NCI-H1417 (cell line): ENCODE measurements at regions not wholly inside any gene's neighbourhood (a gene's known extent, or its start where the extent isn't known, plus 50 kb on each side); places are given as distances from the start of the nearest gene placed in this dataset.
"Not testable (repeated sequence)": the region's sequence is repeated elsewhere in the genome, so short reads cannot be mapped to it uniquely, and the experiment has no call there.

ENCODE experiments used
- DNase-seq, 3 experiments: peaks; one replicate each; lab custom pipeline; 2025; lab: John Stamatoyannopoulos, UW

GRCh38 chr2:10183146-10183675, 60.7 kb downstream of the RRM2 start:
- DNase-seq: no peak

GRCh38 chr2:10184421-10184820, 61.9 kb downstream of the RRM2 start:
- no peak for DNase-seq

DNA sequence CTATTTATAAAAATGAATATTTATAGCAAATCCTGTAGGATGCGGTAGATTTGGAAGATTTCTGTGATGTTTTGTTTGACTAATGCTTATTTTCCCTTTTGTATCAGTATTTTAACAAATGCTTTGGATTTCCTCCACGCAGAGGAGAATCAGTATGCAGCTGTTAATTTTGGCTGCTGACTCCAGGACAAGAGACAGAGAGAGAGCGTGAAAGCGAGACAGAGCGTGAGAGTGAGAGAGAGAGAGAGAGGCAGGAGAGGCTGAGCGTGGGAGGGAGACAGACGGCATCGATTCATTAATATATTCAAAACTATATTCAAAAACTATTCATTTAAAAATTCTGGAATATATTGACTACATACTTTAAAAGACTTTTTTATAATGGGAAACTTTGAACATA, 62.5 kb downstream of the RRM2 start:
- no peak for DNase-seq

DNA sequence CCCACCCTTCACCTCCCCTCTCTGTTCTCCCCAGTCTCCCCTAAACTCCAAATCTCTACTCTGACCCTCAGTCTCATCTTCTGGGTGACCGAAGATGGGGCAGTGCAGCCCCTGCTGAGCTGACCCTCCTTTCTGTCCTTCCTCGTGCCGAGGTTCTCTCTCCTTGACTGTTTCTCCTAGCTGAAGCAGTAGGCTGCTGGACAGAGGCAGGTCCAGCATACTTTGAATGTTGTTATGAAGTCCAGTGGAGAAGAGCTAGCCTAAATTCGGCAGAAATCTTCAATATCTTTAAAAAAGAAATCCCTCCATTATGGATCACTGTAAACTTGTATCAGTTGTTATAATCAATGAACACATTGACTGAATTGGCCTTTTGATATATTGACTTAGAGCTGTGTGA, 63.2 kb downstream of the RRM2 start:
- DNase-seq: no peak

GRCh38 chr2:10186868-10187535, 64.5 kb downstream of the RRM2 start:
- no peak for DNase-seq

DNA sequence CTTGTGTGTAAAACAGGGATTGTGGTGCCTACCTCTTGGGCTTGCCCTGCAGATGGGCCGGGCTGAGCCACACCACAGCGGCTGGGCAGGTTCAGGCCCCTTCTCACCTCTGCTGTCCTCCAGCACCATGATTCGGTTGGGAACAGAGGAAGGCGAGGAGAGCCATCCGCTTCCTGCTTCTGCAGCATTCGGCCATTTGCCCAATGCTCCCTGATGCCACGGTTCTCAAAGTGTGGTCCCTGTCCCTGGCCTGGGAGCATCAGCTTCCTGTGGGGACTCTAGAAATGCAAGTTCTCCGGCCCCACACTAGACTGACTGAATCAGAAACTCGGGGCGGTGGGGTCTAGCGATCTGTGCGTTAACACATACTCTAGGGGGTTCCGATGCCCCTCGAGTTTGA, 65.1 kb downstream of the RRM2 start:
- no peak for DNase-seq

GRCh38 chr2:10188211-10188610, 65.7 kb downstream of the RRM2 start:
- peak in 2 of 3 experiments; percentile 7 to 25 for DNase-seq

DNA sequence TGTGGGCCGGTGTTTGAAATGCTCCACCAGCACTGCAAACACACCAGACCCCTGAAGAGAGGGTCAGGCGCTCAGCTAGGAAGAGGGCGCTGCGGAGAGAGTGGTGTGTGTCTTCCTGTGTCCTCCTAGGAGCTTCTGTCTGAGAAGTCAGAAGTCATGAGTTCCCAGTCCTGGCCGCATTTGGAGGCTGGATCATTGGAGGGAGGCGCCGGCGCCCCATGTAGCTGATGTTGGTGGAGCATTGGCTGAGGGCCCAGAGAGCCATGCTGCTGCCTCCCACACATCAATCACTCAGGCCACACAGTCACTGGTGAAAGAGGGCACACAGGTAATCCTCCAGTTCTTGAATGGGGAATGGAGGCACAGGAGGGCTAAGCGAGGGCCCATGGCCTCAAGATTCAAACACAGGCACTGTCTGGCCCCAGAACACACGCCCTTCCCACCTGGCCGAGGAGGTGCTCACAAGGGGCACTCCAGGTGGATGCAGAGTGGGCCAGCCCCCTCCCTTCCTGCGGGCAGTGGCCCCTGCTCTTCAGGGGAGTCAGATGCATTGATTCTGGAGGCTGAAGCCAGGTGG, 66.3 kb downstream of the RRM2 start:
- DNase-seq: no peak

DNA sequence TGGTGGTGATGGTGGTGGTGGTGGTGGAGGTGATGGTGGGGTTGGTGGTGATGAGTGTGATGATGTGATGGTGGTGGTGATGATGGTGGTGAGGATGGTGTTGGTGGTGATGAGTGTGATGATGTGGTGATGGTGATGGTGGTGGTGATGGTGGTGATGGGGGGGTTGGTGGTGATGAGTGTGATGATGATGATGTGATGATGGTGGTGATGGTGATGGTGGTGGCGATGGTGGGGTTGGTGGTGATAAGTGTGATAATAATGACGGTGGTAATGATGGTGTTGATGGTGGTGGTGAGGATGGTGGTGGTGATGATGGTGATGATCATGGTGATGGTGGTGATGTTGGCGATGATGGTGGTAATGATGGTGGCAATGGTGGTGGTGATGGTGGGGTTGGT, 67.7 kb downstream of the RRM2 start:
- no peak for DNase-seq

DNA sequence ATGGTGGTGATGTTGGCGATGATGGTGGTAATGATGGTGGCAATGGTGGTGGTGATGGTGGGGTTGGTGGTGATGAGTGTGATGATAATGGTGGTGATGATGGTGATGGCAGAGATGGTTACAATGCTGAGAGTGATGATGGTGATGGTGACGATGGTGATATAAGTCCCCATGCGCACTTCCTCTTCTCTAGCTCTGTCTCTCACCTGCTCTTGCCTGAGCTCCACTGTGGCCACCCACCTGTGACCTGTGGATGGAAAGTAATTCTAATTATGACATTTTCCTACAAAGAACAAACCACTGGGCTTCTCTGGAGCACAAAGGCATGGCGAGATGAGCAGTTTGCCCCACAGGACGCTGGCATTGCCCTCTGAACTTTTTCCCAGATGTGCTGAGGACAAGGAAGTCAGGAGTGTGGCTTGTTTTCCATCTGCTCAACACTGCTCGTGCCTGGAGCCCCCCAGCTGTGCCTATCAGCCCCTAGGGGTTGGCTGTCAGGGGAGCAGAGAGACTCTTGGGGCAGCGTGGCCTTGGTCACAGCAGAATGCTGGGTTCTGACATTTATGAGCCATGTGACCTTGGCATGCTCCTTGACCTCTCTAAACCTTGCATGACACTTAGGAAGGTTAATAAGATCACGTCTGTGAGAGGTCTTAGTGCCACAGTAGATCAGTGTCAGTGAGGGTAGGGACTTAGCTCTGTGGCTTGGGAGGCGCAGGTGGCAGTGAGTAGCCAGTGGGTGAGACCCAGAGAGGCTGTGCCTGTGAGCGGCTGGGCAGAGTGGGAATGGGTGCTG, 68.4 kb downstream of the RRM2 start:
- DNase-seq: no peak

- no peak for DNase-seq
Measured at GRCh38 chr2:10191554-10191953, 69.0 kb downstream of the RRM2 start.

DNA sequence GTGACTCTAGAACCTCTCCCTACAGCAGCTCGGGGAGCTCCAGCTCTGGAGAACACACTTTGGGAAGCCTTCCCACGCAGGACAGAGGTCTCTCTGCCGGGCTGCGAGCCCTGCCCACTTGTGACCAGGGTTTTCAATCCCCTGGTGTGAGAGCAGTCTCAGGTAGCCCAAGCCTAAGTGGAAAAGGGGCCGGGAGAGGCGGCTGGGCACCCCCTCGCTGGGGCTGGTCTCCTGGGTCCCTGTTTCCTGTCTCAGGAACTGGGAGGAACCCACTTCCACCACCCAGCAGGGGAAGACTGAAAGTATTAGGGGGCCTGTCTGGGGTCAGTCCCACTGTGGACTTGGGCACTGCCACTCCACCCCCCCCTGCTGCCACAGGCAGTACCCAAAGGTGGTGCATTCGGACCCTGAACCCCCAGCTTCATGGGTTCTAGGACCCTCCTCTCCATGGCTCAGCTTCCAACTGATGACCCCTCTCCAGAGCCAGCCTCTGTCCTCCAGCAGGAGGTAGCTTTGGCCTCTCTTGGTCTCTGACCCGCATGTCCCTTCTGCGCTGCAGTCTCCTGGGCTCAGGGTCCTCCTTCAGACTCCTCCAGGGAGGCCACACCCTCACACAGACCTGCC, 70.0 kb downstream of the RRM2 start:
- DNase-seq: no peak

DNA sequence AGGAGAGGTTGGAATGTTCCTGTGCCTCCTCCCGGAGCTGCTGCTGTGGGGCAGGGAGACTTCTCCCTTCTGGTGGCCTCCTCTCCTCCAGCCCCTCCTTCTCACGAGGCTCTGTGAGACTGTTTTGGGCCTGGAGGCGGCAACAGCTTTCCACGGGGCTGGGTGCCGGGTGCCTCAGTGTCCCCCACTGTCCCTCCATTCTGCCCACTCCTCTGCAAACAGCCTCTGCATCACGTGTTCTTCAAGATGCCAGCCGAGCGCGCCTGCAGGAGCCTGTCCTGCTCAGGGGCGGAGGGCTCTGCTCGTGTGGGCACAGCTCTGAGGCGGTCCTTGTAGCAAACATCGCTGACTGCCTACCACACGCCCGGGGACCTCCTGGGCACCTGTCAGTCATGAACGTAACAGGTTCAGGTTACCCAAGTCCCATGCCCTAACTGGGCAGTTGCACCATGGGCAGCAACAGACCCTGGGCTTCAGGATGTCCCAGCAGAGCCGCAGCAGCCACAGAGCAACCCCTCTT, 70.8 kb downstream of the RRM2 start:
- no peak for DNase-seq

DNA sequence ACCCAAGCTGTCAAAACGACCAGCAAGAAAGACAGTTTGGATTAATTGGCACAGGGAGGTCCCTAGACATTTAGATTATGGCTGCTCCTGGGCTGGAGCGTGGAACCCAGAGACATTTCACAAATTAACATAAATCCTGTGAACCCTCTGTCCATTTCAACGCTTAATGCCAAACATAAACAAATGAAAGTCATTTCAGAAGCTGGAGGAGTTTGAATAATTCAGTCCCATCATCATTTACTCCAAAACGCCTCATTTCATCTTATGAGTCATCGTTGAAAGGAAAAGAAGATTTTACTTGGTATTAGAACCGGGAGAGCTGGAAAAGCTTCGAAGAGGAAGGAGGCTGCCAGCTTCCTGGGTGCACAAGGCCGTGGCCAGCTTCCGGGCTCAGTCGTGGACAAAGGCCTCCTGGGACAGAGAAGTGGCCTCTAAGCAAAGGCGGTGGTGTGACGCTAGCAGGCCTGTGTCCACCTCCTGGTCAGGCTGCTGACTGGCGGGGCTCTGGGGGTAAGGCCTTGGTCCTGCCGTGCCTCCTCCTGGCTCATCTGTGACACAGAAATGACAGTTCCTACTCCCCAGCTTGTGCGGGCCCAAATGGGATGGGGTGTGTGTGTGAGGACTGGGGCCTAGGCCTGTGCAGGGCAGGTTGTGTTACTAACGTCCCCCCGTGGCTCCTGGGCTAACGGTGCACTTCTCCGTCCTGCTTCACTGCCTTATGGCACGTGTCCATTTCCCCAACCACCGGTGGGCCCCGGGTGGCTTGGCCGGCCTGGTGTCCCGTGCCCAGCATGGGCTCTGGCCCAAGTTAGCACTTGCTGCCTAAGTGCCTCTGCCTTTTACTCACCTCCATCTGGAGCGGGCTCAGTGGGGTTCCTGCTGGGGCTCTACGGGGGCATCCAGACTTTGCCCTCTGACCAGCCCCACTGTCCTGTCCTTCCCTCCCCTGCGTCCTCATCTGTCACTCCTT, 71.6 kb downstream of the RRM2 start:
- no peak for DNase-seq

DNA sequence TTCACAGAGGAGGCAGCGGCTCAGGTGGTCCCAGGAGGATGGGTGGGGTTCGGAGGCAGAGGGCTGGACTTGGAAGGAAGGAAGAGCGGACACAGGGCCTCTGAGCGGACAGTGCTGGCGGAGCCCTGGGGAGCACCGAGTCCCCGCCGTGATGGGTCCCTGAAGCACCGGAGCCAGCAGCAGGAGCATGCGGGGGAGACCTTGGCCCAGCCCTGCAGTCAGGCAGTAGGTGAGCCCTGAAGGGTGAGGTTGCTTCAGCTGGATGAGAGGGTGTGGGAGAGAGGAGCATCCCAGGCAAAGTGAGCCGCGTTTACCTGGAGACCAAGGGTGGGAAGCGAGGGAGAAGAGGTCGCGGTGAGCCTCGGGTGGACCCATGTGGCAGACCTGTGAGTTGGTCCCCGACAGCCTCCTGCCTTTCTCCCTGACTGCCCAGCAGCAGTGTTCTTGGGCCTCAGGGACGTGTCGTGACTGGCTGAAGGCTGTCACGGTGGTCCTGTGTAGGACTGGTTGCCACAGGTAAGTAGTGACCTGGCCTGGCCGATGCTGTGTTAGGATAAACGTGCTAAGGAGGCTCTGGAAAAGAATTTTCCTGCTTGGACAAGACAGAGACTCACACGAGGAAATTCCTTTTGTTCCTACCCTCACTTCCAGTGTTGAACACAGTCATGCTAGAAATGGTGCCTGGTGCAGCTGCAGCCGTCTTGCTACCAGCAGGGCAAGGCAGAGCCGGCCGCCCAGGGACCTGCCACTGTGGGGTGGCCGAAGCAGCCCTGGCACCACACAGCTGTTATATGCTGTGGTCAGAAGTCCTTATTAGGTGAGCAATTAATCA, 73.0 kb downstream of the RRM2 start:
- no peak for DNase-seq

GRCh38 chr2:10196110-10196892, 73.8 kb downstream of the RRM2 start:
- no peak for DNase-seq

DNA sequence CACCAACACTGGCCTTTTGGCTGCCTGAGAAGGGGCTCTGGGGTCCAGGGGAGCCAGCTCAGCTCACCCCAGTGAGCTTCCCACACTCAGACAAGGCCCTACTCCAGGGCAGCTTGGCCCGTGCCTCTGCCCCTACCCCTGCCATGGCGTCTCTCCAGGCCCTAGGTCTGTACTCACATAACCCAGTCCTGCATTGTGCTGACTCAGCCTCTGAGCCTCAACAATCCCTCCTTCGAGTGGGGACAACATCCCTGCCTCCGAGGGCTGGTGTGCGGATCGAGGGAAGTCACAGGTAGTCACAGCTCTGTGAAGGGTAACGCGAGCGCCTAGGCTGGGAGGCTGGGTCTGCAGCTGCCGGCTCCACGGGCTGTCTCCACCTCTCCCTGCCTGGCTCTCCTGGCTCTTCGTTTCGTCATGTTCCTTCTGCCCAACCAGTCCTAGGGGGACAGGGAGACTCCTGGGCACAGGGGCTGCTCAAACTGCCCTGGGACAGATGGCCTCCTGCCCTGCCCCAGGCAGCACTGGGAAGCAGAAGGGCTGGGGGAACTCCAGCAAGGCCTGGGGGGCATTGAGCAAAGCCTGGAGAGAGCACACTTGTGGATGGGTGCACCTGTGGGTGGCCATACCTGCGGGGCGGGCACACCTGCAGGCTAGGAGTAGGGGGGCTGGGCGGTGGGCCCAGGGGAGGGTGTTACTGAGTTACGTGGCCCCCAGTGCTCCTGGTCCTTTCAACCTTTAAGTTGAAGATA, 74.6 kb downstream of the RRM2 start:
- DNase-seq: no peak

DNA sequence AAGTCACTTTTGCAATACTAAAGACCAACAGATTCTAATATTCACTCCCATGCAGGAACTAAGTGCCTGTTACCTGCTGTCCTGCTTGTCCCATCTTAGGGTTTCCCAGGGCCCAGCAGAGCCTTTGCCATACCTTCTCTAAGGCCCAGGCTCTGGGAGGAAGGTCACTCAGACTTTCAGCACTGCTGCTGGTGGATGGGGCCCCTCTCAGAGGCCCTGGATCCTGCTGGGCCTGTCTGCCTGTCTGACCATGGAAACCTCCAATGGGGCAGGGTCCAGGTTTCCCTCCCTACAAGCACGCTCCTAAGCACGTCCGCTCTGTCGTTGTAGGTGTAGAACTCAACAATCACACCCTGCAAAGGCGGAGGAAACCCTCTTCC, 75.1 kb downstream of the RRM2 start:
- DNase-seq: no peak

- DNase-seq: not testable (repeated sequence)
Measured at GRCh38 chr2:10198482-10198881, 75.9 kb downstream of the RRM2 start.
